ENCODE measurements at regions not wholly inside any gene's neighbourhood (a gene's known extent, or its start where the extent isn't known, plus 50 kb on each side); places are given as distances from the start of the nearest gene placed in this dataset.

DNA sequence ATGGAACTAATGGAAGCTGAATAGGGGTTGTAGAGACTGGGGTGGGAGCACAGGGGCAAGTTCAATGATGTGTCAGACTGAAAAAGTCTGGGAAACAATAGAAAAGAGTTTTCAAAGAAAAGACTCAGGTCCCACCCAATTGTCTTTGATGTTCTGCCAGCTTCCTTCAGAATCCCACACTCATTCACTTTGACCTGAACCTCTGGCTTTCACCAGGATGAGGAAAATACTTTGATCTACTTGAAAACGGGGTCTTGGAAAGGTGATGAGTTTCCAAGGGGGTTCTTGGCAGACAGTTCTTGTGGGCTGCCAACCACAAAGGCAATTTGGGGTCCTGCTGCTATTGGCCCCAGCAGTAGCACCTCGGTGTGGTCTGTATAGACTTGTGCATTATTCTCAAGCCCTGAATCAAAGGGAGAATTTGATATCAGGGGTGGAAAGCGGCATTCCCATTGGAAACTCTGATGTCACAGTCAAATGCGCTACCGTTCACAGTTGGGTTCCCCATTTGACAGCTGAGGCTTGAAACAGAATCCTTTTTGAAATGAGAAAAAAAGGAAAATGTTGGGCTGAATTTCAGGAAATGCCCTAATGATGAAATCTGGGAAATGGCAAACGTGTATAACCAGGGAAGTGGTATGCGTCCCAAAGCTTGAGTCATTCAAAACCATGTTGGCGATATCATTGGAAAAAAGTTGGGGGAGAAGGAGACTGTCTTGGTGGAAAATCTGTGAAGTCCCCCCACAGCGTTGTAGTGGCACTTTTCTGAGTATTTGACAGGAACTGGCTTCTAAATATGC is 229.2 kb upstream of the LRTM1 start:
- TF ChIP-seq POLR2AphosphoS5 (IDR thresholded peaks at IDR 0.05; ENCODE audit: low read depth, low read length) (no peak), POLR2A (IDR thresholded peaks at IDR 0.05; ENCODE audit: low read depth, low read length) (no peak)
